ENCODE measurements at regions not wholly inside any gene's neighbourhood (a gene's known extent, or its start where the extent isn't known, plus 50 kb on each side); places are given as distances from the start of the nearest gene placed in this dataset.

GRCh38 chr18:41853280-41853679 lies 101.8 kb upstream of the PIK3C3 start:
- peaks cover 3 to 10% of the 10 kb centered on the region in 2 donors for H3K9me3 Mint-ChIP-seq
- H3K27ac Mint-ChIP-seq = no peak overlapping the region
- no peak for TF ChIP-seq CTCF (IDR thresholded peaks at IDR 0.05)
- no peaks in the 10 kb centered on the region for H3K4me1 Mint-ChIP-seq
- H3K36me3 ChIP-seq (ENCODE audit: control insufficient read depth, insufficient read depth, low read length) = no peaks in the 10 kb centered on the region
- H3K36me3 Mint-ChIP-seq = no peaks in the 10 kb centered on the region
- intact Hi-C loops (cut with micrococcal nuclease) = no loop called here
- ATAC-seq (no peak), DNase-seq (no peak)
- H3K27ac ChIP-seq (ENCODE audit: low read length) = no peak overlapping the region
- no peaks in the 10 kb centered on the region for H3K9me3 ChIP-seq (ENCODE audit: control insufficient read depth, insufficient read depth, low read length)
- no peaks in the 10 kb centered on the region for H3K27me3 ChIP-seq (ENCODE audit: control insufficient read depth, insufficient read depth, low read length)
- no peaks in the 10 kb centered on the region for H3K27me3 Mint-ChIP-seq (ENCODE audit: low read depth in 2 of 2)
- 55% methylated on average over 1 of the region's 1 CpG for WGBS (ENCODE audit: insufficient coverage)
- H3K4me3 ChIP-seq (ENCODE audit: low read length) = no peak overlapping the region
- H3K4me3 Mint-ChIP-seq = no peak overlapping the region
- no peaks in the 10 kb centered on the region for H3K4me1 ChIP-seq (ENCODE audit: control insufficient read depth, insufficient read depth, low read length)

GRCh38 chr18:41850781-41851180 lies 104.3 kb upstream of the PIK3C3 start:
- peaks cover 3 to 13% of the 10 kb centered on the region in 2 donors for H3K9me3 Mint-ChIP-seq

GRCh38 chr18:41849632-41850031 lies 105.4 kb upstream of the PIK3C3 start:
- intact Hi-C loops (cut with micrococcal nuclease) = no loop called here
- 88% methylated on average over 2 of the region's 3 CpGs for WGBS (ENCODE audit: insufficient coverage)
- DNase-seq = no peak
- Histone ChIP-seq H3K36me3 (ENCODE audit: control insufficient read depth, insufficient read depth, low read length) (no peaks in the 10 kb centered on the region), H3K27me3 (ENCODE audit: control insufficient read depth, insufficient read depth, low read length) (no peaks in the 10 kb centered on the region), H3K4me1 (ENCODE audit: control insufficient read depth, insufficient read depth, low read length) (no peaks in the 10 kb centered on the region), H3K27ac (ENCODE audit: low read length) (no peak overlapping the region), H3K9me3 (ENCODE audit: control insufficient read depth, insufficient read depth, low read length) (no peaks in the 10 kb centered on the region), H3K4me3 (ENCODE audit: low read length) (no peak overlapping the region)
- no peak for ATAC-seq
- no peak for TF ChIP-seq CTCF (IDR thresholded peaks at IDR 0.05)
- Mint-ChIP-seq H3K27me3 (ENCODE audit: low read depth in 2 of 2) (no peaks in the 10 kb centered on the region), H3K4me1 (no peaks in the 10 kb centered on the region), H3K9me3 (peaks cover 0 to 11% of the 10 kb centered on the region in 2 donors), H3K27ac (no peak overlapping the region), H3K4me3 (no peak overlapping the region), H3K36me3 (no peaks in the 10 kb centered on the region)

More at GRCh38 chr18:41850781-41851180, 104.3 kb upstream of the PIK3C3 start:
- no peaks in the 10 kb centered on the region for H3K4me1 Mint-ChIP-seq
- WGBS (ENCODE audit: insufficient coverage) = 80% methylated on average over 2 of the region's 2 CpGs
- Histone ChIP-seq H3K4me3 (ENCODE audit: low read length) (no peak overlapping the region), H3K4me1 (ENCODE audit: control insufficient read depth, insufficient read depth, low read length) (no peaks in the 10 kb centered on the region), H3K27me3 (ENCODE audit: control insufficient read depth, insufficient read depth, low read length) (no peaks in the 10 kb centered on the region), H3K36me3 (ENCODE audit: control insufficient read depth, insufficient read depth, low read length) (no peaks in the 10 kb centered on the region), H3K27ac (ENCODE audit: low read length) (no peak overlapping the region), H3K9me3 (ENCODE audit: control insufficient read depth, insufficient read depth, low read length) (no peaks in the 10 kb centered on the region)
- H3K4me3 Mint-ChIP-seq = no peak overlapping the region
- no peak for TF ChIP-seq CTCF (IDR thresholded peaks at IDR 0.05)
- DNase-seq (no peak), ATAC-seq (no peak)
- no peak overlapping the region for H3K27ac Mint-ChIP-seq
- H3K27me3 Mint-ChIP-seq (ENCODE audit: low read depth in 2 of 2) = no peaks in the 10 kb centered on the region
- intact Hi-C loops (cut with micrococcal nuclease) = no loop called here
- H3K36me3 Mint-ChIP-seq = no peaks in the 10 kb centered on the region

GRCh38 chr18:41845563-41845962 lies 109.5 kb upstream of the PIK3C3 start:
- intact Hi-C loops (cut with micrococcal nuclease) = no loop called here

More at GRCh38 chr18:41845563-41845962, 109.5 kb upstream of the PIK3C3 start:
- Mint-ChIP-seq H3K4me3 (no peak overlapping the region), H3K4me1 (no peaks in the 10 kb centered on the region), H3K9me3 (peaks cover 0 to 5% of the 10 kb centered on the region in 2 donors), H3K36me3 (no peaks in the 10 kb centered on the region), H3K27me3 (ENCODE audit: low read depth in 2 of 2) (no peaks in the 10 kb centered on the region), H3K27ac (no peak overlapping the region)
- H3K4me1 ChIP-seq (ENCODE audit: control insufficient read depth, insufficient read depth, low read length) = no peaks in the 10 kb centered on the region
- H3K27me3 ChIP-seq (ENCODE audit: control insufficient read depth, insufficient read depth, low read length) = no peaks in the 10 kb centered on the region
- H3K27ac ChIP-seq (ENCODE audit: low read length) = no peak overlapping the region
- ATAC-seq = no peak
- no peaks in the 10 kb centered on the region for H3K36me3 ChIP-seq (ENCODE audit: control insufficient read depth, insufficient read depth, low read length)
- H3K9me3 ChIP-seq (ENCODE audit: control insufficient read depth, insufficient read depth, low read length) = no peaks in the 10 kb centered on the region
- 75% methylated on average over 3 of the region's 4 CpGs for WGBS (ENCODE audit: insufficient coverage)
- TF ChIP-seq CTCF (IDR thresholded peaks at IDR 0.05) = no peak
- H3K4me3 ChIP-seq (ENCODE audit: low read length) = no peak overlapping the region
- DNase-seq = no peak
